Peyer's patch (tissue), 4 donors: ENCODE measurements at regions not wholly inside any gene's neighbourhood (a gene's known extent, or its start where the extent isn't known, plus 50 kb on each side); places are given as distances from the start of the nearest gene placed in this dataset.
"Not testable (repeated sequence)": the region's sequence is repeated elsewhere in the genome, so short reads cannot be mapped to it uniquely, and the experiment has no call there.

Source experiments
- DNase-seq, 3 donors: peaks; one replicate each; pipeline ENCODE4 v3.0.0-alpha.2; 2017 to 2019
- H3K27ac ChIP-seq, 4 donors: fragments of 200-600 bp; sonication (generic); one replicate each; pipeline ENCODE4 v1.5.1; 2016 to 2019
- H3K27me3 ChIP-seq, 2 donors: fragments of 200-600 bp; sonication (generic); one replicate each; pipeline ENCODE4 v1.5.1; 2019
- H3K36me3 ChIP-seq, 3 donors: fragments of 200-600 bp; sonication (generic); one replicate each; pipeline ENCODE4 v1.5.1; 2016 to 2019
- H3K4me1 ChIP-seq, 4 donors: fragments of 200-600 bp; sonication (generic); one replicate each; pipeline ENCODE4 v1.5.1; 2016 to 2019
- H3K4me3 ChIP-seq, 4 donors: fragments of 200-600 bp; sonication (generic); 1 replicate in 3 of 4; 2 replicates in 1 of 4; pipeline ENCODE4 v1.5.1; 2016 to 2019; ENCODE audit warnings: mild to moderate bottlenecking in 1 of 4
- H3K9me3 ChIP-seq, 4 donors: fragments of 200-600 bp; sonication (generic); one replicate each; pipeline ENCODE4 v1.5.1; 2016 to 2019; ENCODE audit warnings: mild to moderate bottlenecking in 1 of 4
- POLR2A ChIP-seq, 2 donors: fragments of 450-650 bp; IDR thresholded peaks; one replicate each; pipeline ENCODE4 v1.5.1; 2017; ENCODE audit warnings: antibody characterized with exemption in 2 of 2, mild to moderate bottlenecking in 2 of 2, moderate library complexity in 2 of 2
- TF ChIP-seq, protein P1 (sequence below), 6 experiments: fragments of 450-650 bp in 4 of 6; fragments of 200-600 bp in 2 of 6; sonication (generic) in 1 of 6; IDR thresholded peaks; one replicate each; pipeline ENCODE4 v1.5.1; 2017 to 2019; ENCODE audit warnings: antibody characterized with exemption in 6 of 6, mild to moderate bottlenecking in 3 of 6, moderate library complexity in 1 of 6

DNA sequence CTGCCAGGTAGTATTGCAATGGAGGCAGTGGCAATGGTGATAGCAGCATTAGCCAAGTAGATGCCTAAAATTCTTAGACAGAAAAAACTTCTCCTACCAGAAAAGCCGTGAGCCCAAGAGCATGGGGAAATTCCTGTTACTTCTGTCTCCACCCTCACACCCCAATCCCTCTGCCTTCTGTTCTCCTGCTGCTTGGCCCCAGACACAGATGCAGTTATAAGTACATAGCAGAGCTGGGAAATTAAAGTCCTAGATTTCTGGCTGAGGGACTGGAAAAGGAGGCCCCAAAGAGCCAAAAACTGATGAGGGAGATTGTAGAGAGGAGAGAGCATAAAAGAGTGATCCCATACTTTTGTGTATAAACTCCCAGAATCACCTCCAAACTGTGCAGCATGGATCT, 166.9 kb downstream of the SMAD6 start:
- no peaks in the 10 kb centered on the region for H3K27me3 ChIP-seq
- no peak overlapping the region for H3K27ac ChIP-seq
- DNase-seq, result no peak
- H3K36me3 ChIP-seq, result no peaks in the 10 kb centered on the region
- H3K4me1 ChIP-seq, result peaks cover 0 to 6% (median 0%) of the 10 kb centered on the region in 4 donors
- no peak for TF ChIP-seq POLR2A (IDR thresholded peaks at IDR 0.05)
- TF ChIP-seq, protein P1, sequence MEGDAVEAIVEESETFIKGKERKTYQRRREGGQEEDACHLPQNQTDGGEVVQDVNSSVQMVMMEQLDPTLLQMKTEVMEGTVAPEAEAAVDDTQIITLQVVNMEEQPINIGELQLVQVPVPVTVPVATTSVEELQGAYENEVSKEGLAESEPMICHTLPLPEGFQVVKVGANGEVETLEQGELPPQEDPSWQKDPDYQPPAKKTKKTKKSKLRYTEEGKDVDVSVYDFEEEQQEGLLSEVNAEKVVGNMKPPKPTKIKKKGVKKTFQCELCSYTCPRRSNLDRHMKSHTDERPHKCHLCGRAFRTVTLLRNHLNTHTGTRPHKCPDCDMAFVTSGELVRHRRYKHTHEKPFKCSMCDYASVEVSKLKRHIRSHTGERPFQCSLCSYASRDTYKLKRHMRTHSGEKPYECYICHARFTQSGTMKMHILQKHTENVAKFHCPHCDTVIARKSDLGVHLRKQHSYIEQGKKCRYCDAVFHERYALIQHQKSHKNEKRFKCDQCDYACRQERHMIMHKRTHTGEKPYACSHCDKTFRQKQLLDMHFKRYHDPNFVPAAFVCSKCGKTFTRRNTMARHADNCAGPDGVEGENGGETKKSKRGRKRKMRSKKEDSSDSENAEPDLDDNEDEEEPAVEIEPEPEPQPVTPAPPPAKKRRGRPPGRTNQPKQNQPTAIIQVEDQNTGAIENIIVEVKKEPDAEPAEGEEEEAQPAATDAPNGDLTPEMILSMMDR (IDR thresholded peaks at IDR 0.05), result no peak
- H3K4me3 ChIP-seq, result no peak overlapping the region
- no peaks in the 10 kb centered on the region for H3K9me3 ChIP-seq

- H3K9me3 ChIP-seq, result no peaks in the 10 kb centered on the region
- no peak overlapping the region for H3K27ac ChIP-seq
- TF ChIP-seq POLR2A (IDR thresholded peaks at IDR 0.05), result no peak
- TF ChIP-seq, protein P1 (IDR thresholded peaks at IDR 0.05), result no peak
- no peak overlapping the region for H3K4me3 ChIP-seq
- DNase-seq, result no peak
- H3K27me3 ChIP-seq, result no peaks in the 10 kb centered on the region
- no peaks in the 10 kb centered on the region for H3K36me3 ChIP-seq
- H3K4me1 ChIP-seq, result peaks cover 0 to 6% (median 0%) of the 10 kb centered on the region in 4 donors
Measured at GRCh38 chr15:66870880-66871388, 168.9 kb downstream of the SMAD6 start.

DNA sequence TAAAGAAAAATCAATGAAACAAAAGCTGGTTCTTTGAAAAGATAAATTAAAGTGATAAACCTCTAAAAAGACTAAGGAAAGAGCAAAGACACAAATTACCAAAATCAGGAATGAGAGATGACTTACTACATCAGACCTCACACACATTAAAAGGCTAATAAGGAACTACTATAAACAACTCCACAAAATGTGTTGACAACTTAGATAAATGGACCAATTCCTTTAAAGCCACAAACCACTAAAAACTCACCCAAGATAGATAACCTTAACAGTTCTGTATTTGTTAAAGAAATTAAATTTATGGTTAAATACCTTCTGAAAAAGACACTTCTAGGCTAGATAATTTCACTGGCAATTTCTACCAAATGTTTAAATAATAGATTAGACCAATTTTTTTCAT, 170.4 kb downstream of the SMAD6 start:
- H3K36me3 ChIP-seq, result no peaks in the 10 kb centered on the region
- H3K4me1 ChIP-seq, result no peaks in the 10 kb centered on the region
- no peak overlapping the region for H3K27ac ChIP-seq
- DNase-seq, result no peak
- TF ChIP-seq POLR2A (IDR thresholded peaks at IDR 0.05), result no peak
- TF ChIP-seq, protein P1 (IDR thresholded peaks at IDR 0.05), result no peak
- no peaks in the 10 kb centered on the region for H3K9me3 ChIP-seq
- no peak overlapping the region for H3K4me3 ChIP-seq
- no peaks in the 10 kb centered on the region for H3K27me3 ChIP-seq

GRCh38 chr15:66873331-66873730, 171.3 kb downstream of the SMAD6 start:
- H3K4me3 ChIP-seq, result not testable (repeated sequence)

DNA sequence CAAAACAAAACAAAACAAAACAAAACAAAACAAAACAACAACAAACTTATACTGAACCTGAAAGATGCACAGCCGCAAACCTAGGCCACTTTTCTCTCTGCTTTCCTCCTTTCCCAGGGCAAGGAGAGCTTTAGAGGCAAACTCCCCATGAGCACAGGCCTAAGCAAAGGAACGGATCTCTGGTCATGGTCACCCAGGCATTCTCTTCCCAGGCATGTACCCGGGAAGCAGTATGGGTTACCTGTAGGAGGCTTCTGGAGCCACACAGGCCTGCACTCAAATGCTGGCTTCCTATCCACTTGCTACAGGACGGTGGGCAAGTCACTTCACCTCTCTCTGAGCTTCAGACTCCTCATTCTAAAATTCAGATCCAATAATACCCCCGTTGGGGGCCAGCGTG, 171.8 kb downstream of the SMAD6 start:
- Histone ChIP-seq H3K4me1 (no peaks in the 10 kb centered on the region), H3K9me3 (no peaks in the 10 kb centered on the region), H3K27ac (no peak overlapping the region), H3K36me3 (no peaks in the 10 kb centered on the region), H3K4me3 (no peak overlapping the region), H3K27me3 (no peaks in the 10 kb centered on the region)
- TF ChIP-seq, protein P1 (IDR thresholded peaks at IDR 0.05), result no peak
- no peak for TF ChIP-seq POLR2A (IDR thresholded peaks at IDR 0.05)
- no peak for DNase-seq

More at GRCh38 chr15:66873331-66873730, 171.3 kb downstream of the SMAD6 start:
- not testable (repeated sequence) for H3K9me3 ChIP-seq, H3K27me3 ChIP-seq, DNase-seq, H3K27ac ChIP-seq, H3K4me1 ChIP-seq, H3K36me3 ChIP-seq

- H3K4me1 ChIP-seq, result no peaks in the 10 kb centered on the region
- no peak for TF ChIP-seq POLR2A (IDR thresholded peaks at IDR 0.05)
- TF ChIP-seq, protein P1 (IDR thresholded peaks at IDR 0.05), result no peak
- no peaks in the 10 kb centered on the region for H3K9me3 ChIP-seq
- DNase-seq, result no peak
- H3K27ac ChIP-seq, result no peak overlapping the region
- no peak overlapping the region for H3K4me3 ChIP-seq
- H3K36me3 ChIP-seq, result no peaks in the 10 kb centered on the region
- no peaks in the 10 kb centered on the region for H3K27me3 ChIP-seq
Measured at GRCh38 chr15:66875588-66876420, 173.8 kb downstream of the SMAD6 start.
